ENCODE measurements at regions not wholly inside any gene's neighbourhood (a gene's known extent, or its start where the extent isn't known, plus 50 kb on each side); places are given as distances from the start of the nearest gene placed in this dataset.

GRCh38 chr13:33945477-33945876 lies 127.5 kb downstream of the RFC3 start:
- TF ChIP-seq CTCF (IDR thresholded peaks at IDR 0.05): no peak
- no peak for TF ChIP-seq POLR2A (IDR thresholded peaks at IDR 0.05)

Data from esophagus squamous epithelium (tissue), 4 donors.